Inferior parietal cortex (tissue), 1 donor: ENCODE measurements at regions not wholly inside any gene's neighbourhood (a gene's known extent, or its start where the extent isn't known, plus 50 kb on each side); places are given as distances from the start of the nearest gene placed in this dataset.

Experiments used
- DNase-seq: peaks from one replicate; pipeline ENCODE4 v3.0.0-alpha.2; 2016; ENCODE audit errors: extremely low spot score

GRCh38 chr10:121662531-121662930 lies 64.3 kb upstream of the FGFR2 start:
- DNase-seq, result no peak

- DNase-seq, result no peak
These were observed 63.2 kb upstream of the FGFR2 start for GRCh38 chr10:121661451-121661851.

- no peak for DNase-seq
These were observed 61.0 kb upstream of the FGFR2 start for GRCh38 chr10:121659236-121659635.

- no peak for DNase-seq
These were observed 60.4 kb upstream of the FGFR2 start for GRCh38 chr10:121658611-121659010.

GRCh38 chr10:121658111-121658510 lies 59.9 kb upstream of the FGFR2 start:
- no peak for DNase-seq

- DNase-seq, result no peak
These were observed 57.3 kb upstream of the FGFR2 start for GRCh38 chr10:121655254-121656144.

- DNase-seq, result no peak
These were observed 55.8 kb upstream of the FGFR2 start for GRCh38 chr10:121654021-121654545.

GRCh38 chr10:121653608-121654007 lies 55.4 kb upstream of the FGFR2 start:
- no peak for DNase-seq

- peak; percentile 34 for DNase-seq
These were observed 50.2 kb upstream of the FGFR2 start for GRCh38 chr10:121648493-121648892.

GRCh38 chr10:121648059-121648458 lies 49.8 kb upstream of the FGFR2 start:
- peak; percentile 36 for DNase-seq
